ENCODE measurements at regions not wholly inside any gene's neighbourhood (a gene's known extent, or its start where the extent isn't known, plus 50 kb on each side); places are given as distances from the start of the nearest gene placed in this dataset.

DNA sequence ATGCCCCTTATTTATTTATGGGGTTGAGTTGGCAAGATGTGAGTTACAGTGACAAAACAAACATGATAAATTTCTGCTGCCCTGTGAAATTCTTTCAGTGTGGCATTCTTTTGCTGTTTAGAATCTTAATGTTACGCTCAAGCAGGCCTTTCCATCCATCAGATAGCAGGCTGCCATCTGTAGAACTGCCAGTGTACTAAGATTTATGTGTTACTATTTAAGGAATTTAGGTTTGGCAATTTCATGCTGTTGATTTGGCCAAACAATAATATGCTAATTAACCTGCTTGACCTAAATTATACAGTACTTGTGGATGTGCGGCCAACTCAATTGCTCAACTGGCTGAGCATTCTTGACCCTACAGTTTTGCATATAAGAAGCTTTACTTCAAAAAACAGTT is 477.7 kb upstream of the TPK1 start:
- Histone ChIP-seq H3K4me2 (ENCODE audit: insufficient read depth, low read length) (no peak overlapping the region), H3K27ac (ENCODE audit: insufficient read depth, low read depth, low read length) (no peak overlapping the region), H3K9me3 (replicated peaks; ENCODE audit: control insufficient read depth, insufficient read depth, low read length) (no peaks in the 10 kb centered on the region), H3K9ac (replicated peaks; ENCODE audit: extremely low read depth, insufficient read depth, low read length) (no peak overlapping the region), H3K4me3 (replicated peaks in 1 of 3; ENCODE audit: insufficient read depth in 1 of 3, low read depth in 1 of 3, low read length in 3 of 3) (no peak overlapping the region), H3K9me1 (replicated peaks; ENCODE audit: control insufficient read depth, extremely low read depth, insufficient read depth, low read length) (no peaks in the 10 kb centered on the region), H3K27me3 (ENCODE audit: control insufficient read depth in 2 of 2, insufficient read depth in 2 of 2, low read length in 2 of 2) (no peaks in the 10 kb centered on the region), H3K4me1 (ENCODE audit: control insufficient read depth, extremely low read depth, insufficient read depth, low read length) (no peaks in the 10 kb centered on the region), H3K36me3 (ENCODE audit: control insufficient read depth in 2 of 2, extremely low read depth in 1 of 2, insufficient read depth in 2 of 2, low read length in 2 of 2) (no peaks in the 10 kb centered on the region), H2AFZ (ENCODE audit: low read depth, low read length) (no peak overlapping the region), H4K20me1 (replicated peaks; ENCODE audit: control insufficient read depth, extremely low read depth, insufficient read depth, low read length) (no peaks in the 10 kb centered on the region), H3K79me2 (ENCODE audit: control insufficient read depth, insufficient read depth, low read length) (no peaks in the 10 kb centered on the region)
- CTCF ChIA-PET: no interaction called here
- POLR2A ChIA-PET: no interaction called here
- intact Hi-C loops (cut with micrococcal nuclease) (no loop called here), dilution Hi-C loops (cut with MboI; ENCODE audit: extremely low pct_ligation_motif_present, low sequenced_read_pairs) (no loop called here)
- FAIRE-seq (no peak), DNase-seq (ENCODE audit: low read depth, low spot score) (no peak)
- no TSS peak for BruUV-seq (replicated peaks)
- TF ChIP-seq MYC (IDR thresholded peaks at IDR 0.05; ENCODE audit: low read depth, low read length) (no peak), POLR2AphosphoS5 (IDR thresholded peaks at IDR 0.05; ENCODE audit: insufficient read depth, low read depth, low read length) (no peak), EZH2 (IDR thresholded peaks at IDR 0.05; ENCODE audit: borderline replicate concordance, low read depth, low read length, severe bottlenecking) (no peak), GATA2 (IDR thresholded peaks at IDR 0.05; ENCODE audit: insufficient read depth, insufficient read length, low read depth, low read length) (no peak), POLR2A (IDR thresholded peaks at IDR 0.05; ENCODE audit: low read depth, low read length) (no peak), FOS (IDR thresholded peaks at IDR 0.05; ENCODE audit: borderline replicate concordance, insufficient read depth, low read length) (no peak), JUN (IDR thresholded peaks at IDR 0.05; ENCODE audit: borderline replicate concordance, insufficient read depth, insufficient read length, low read depth) (no peak)
- TF ChIP-seq, protein P1, sequence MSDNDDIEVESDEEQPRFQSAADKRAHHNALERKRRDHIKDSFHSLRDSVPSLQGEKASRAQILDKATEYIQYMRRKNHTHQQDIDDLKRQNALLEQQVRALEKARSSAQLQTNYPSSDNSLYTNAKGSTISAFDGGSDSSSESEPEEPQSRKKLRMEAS (IDR thresholded peaks at IDR 0.05; ENCODE audit: insufficient read depth, insufficient read length): no peak
- TF ChIP-seq, protein P2, sequence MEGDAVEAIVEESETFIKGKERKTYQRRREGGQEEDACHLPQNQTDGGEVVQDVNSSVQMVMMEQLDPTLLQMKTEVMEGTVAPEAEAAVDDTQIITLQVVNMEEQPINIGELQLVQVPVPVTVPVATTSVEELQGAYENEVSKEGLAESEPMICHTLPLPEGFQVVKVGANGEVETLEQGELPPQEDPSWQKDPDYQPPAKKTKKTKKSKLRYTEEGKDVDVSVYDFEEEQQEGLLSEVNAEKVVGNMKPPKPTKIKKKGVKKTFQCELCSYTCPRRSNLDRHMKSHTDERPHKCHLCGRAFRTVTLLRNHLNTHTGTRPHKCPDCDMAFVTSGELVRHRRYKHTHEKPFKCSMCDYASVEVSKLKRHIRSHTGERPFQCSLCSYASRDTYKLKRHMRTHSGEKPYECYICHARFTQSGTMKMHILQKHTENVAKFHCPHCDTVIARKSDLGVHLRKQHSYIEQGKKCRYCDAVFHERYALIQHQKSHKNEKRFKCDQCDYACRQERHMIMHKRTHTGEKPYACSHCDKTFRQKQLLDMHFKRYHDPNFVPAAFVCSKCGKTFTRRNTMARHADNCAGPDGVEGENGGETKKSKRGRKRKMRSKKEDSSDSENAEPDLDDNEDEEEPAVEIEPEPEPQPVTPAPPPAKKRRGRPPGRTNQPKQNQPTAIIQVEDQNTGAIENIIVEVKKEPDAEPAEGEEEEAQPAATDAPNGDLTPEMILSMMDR (IDR thresholded peaks at IDR 0.05; ENCODE audit: extremely low read depth in 1 of 2, insufficient read depth in 1 of 2, low read depth in 1 of 2, low read length in 2 of 2): no peak

All from endothelial cell of umbilical vein (primary cell).